GM13976 (cell line): ENCODE measurements at regions not wholly inside any gene's neighbourhood (a gene's known extent, or its start where the extent isn't known, plus 50 kb on each side); places are given as distances from the start of the nearest gene placed in this dataset.

Source experiments
- DNase-seq: peaks from one replicate; pipeline ENCODE4 v3.0.0; 2012; ENCODE audit warnings: low spot score
- CTCF ChIP-seq: IDR thresholded peaks from 2 replicates; pipeline ENCODE4 v1.5.1; 2012; ENCODE audit warnings: borderline replicate concordance, mild to moderate bottlenecking; ENCODE audit not compliant: insufficient read depth; ENCODE audit errors: extremely low read depth, missing control alignments, control extremely low read depth
- in situ Hi-C: fragments of 300-500 bp; cut with MboI; formaldehyde crosslinking; loops from one replicate; pipeline ENCODE4 v1.12.0; 2022; ENCODE audit warnings: low sequenced_read_pairs, mixed read lengths, inconsistent platforms; ENCODE audit not compliant: unreplicated experiment

DNA sequence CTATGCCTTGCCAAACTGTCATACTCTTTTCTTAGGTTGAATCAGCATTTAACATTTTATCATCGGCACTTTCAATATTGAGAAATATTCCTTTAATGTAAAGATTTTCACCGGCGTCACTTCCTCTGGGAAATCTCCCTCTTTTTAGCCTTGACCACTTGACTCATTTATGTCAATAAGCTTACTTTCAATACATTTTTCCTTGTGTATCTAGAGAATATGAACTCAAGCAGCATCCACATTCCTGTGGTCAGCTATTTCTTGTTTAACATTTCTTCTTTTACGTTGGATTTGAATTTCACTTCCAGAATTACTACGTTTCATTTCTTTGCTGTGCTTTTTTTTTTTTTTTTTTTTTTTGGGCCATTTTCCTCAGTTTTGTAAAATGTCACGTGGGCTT is 271.2 kb upstream of the HTR2A start:
- no peak for DNase-seq
- no peak for TF ChIP-seq CTCF
- in situ Hi-C loops, result no loop called here

DNA sequence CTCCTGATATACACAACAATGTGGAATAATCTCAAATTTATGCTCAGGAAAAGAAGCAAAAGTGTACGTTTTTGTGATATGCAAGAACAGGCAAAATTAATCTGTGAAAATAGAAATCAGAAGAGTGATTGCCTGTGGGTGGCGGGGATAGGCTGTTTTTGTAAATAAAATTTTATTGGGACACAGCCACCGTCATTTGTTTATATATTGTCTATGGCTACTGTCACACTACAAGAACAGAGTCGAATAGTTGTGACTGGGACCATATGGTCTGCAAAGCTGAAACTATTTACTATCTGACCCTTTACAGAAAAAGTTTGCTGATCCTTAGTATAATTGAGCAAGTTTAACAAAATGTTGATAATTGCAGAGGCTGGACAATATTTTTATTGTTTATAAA is 269.5 kb upstream of the HTR2A start:
- no peak for DNase-seq
- no peak for TF ChIP-seq CTCF
- in situ Hi-C loops, result no loop called here

DNA sequence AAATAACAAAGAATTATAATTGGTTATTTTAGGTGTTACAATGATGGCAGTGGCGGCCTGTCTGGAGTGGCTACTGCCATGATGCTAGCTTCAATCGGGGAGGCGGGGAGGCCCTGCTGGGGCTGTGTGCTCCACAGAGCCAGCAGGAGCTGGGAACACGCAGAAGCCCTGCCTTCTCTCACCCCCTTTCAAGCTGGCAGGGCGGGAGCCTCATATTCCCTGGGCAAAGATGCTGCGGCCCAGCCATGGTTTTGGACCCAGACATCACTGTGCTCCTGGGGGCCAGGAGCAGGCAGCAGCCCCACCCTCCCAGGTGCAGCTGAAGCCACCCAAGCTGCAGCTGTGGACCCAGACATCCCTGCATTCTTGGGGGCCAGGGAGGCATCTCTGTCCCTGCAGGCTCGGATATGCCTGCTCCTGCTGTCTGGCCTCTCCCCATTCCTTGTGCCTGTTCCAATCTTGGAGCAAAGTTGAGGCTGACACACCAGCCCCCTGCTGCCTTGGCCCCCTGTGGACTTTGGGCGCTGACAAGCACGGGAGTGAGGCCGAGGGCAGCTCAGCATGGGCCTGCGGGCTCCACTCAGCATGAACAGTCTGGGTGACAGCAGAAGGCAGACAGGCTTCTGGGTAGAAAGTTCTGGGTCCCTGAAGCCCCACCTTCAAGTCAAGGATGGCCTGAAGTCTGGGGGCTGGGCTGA is 263.1 kb upstream of the HTR2A start:
- DNase-seq, result no peak
- in situ Hi-C loops, result no loop called here
- TF ChIP-seq CTCF, result no peak

- DNase-seq, result no peak
- in situ Hi-C loops, result no loop called here
- TF ChIP-seq CTCF, result no peak
Observed at GRCh38 chr13:47158593-47158992, 261.7 kb upstream of the HTR2A start.

GRCh38 chr13:47148543-47148942 is 251.7 kb upstream of the HTR2A start:
- no peak for TF ChIP-seq CTCF
- no peak for DNase-seq
- in situ Hi-C loops, result no loop called here

DNA sequence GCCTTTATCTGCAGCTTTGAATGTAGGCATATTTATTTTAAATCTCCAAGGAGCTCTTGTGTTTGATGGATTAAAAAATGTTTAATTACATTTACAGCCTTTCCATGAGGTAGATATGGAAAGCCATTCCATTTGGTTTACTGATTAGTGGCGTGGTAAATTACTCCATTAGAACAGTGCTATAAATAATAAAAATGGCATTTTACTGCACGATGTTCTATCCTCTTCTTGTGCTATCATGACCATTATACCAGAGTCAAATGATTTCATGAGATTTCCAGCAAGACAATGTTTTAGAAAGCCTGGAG is 250.9 kb upstream of the HTR2A start:
- in situ Hi-C loops, result no loop called here
- no peak for DNase-seq
- no peak for TF ChIP-seq CTCF
